Left lung (tissue), 4 donors: ENCODE measurements at regions not wholly inside any gene's neighbourhood (a gene's known extent, or its start where the extent isn't known, plus 50 kb on each side); places are given as distances from the start of the nearest gene placed in this dataset.

Experiments
- ATAC-seq: fragments of 200-7000 bp; cut with Tn5 transposase; one replicate; pipeline ENCODE4 v1.9.1; 2020; ENCODE audit warnings: moderate library complexity
- DNase-seq, 4 donors: peaks; one replicate each; pipeline ENCODE4 v3.0.0-alpha.2; 2013 to 2020
- H3K27ac ChIP-seq, 2 donors: fragments of 200-600 bp; sonication (generic) in 1 of 2; one replicate each; pipeline versions ENCODE4 v1.5.0 to v1.8.0; 2020 to 2021
- H3K27me3 ChIP-seq, 2 donors: fragments of 200-600 bp; sonication (generic) in 1 of 2; one replicate each; pipeline versions ENCODE4 v1.5.0 to v1.8.0; 2020 to 2021
- H3K36me3 ChIP-seq, 2 donors: fragments of 200-600 bp; sonication (generic) in 1 of 2; one replicate each; pipeline versions ENCODE4 v1.5.0 to v1.8.0; 2020 to 2021
- H3K4me1 ChIP-seq, 2 donors: fragments of 200-600 bp; one replicate each; pipeline ENCODE4 v1.8.0; 2021
- H3K4me3 ChIP-seq, 2 donors: fragments of 200-600 bp; sonication (generic) in 1 of 2; one replicate each; pipeline versions ENCODE4 v1.5.0 to v1.8.0; 2020 to 2021; ENCODE audit warnings: mild to moderate bottlenecking in 1 of 2
- H3K9me3 ChIP-seq, 2 donors: fragments of 200-600 bp; sonication (generic) in 1 of 2; one replicate each; pipeline versions ENCODE4 v1.5.0 to v1.8.0; 2020 to 2021
- intact Hi-C, 2 donors: fragments of 100-400 bp; cut with DNase I; formaldehyde crosslinking; loops; one replicate each; pipeline versions ENCODE4 v1.11.2 to v1.14.2; 2022
- TF ChIP-seq, protein P1 (sequence below), 2 donors: fragments of 200-600 bp; sonication (generic) in 1 of 2; IDR thresholded peaks; one replicate each; pipeline versions ENCODE4 v1.5.0 to v1.8.0; 2021; ENCODE audit warnings: antibody characterized with exemption in 2 of 2
- donor health status: DM: no; HTN: yes; CAD: no.
- donor health status: DM: no; HTN: no; CAD: no.

DNA sequence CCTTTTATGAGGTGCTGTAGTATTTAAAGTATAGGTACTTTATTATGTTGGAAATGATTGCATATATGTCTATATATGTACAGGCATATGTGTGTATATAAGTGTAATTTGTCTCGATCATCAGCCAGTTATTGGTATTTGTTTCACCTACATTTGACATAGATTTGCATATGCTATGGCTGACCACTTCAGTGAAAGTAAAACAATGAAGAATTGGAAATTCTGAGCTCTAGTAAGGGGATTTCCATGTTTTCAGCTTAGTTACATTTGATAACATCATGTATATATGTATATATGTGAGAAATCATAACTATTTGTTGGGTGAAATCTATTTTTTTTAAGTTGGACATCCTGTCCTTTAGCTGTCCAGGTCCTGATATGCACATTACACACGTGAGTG, 1303.9 kb downstream of the EFNB2 start:
- no peaks in the 10 kb centered on the region for H3K9me3 ChIP-seq

DNA sequence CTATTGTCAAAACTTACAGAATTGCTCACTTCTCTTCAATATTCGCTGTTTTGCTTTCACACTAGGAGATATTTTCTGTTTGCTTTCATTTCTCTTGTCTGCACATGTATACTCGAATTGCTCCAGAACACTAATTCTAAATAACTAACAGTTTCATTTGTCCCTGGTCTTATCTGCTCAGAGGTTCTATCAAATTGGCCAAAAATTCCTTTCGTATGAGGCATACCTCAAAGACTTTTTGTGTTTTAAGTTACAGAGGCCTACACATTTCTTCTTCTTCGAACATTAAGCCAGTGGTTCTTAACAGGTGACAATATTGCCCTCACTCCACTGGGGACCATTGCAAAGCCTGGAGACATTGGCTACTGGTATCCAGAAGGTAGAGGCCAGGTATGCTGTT, 1314.6 kb downstream of the EFNB2 start:
- H3K27ac ChIP-seq: no peak overlapping the region
- no peak overlapping the region for H3K4me3 ChIP-seq
- intact Hi-C loops: no loop called here
- no peaks in the 10 kb centered on the region for H3K27me3 ChIP-seq
- TF ChIP-seq, protein P1, sequence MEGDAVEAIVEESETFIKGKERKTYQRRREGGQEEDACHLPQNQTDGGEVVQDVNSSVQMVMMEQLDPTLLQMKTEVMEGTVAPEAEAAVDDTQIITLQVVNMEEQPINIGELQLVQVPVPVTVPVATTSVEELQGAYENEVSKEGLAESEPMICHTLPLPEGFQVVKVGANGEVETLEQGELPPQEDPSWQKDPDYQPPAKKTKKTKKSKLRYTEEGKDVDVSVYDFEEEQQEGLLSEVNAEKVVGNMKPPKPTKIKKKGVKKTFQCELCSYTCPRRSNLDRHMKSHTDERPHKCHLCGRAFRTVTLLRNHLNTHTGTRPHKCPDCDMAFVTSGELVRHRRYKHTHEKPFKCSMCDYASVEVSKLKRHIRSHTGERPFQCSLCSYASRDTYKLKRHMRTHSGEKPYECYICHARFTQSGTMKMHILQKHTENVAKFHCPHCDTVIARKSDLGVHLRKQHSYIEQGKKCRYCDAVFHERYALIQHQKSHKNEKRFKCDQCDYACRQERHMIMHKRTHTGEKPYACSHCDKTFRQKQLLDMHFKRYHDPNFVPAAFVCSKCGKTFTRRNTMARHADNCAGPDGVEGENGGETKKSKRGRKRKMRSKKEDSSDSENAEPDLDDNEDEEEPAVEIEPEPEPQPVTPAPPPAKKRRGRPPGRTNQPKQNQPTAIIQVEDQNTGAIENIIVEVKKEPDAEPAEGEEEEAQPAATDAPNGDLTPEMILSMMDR (IDR thresholded peaks at IDR 0.05): no peak
- H3K36me3 ChIP-seq: no peaks in the 10 kb centered on the region
- no peaks in the 10 kb centered on the region for H3K9me3 ChIP-seq
- H3K4me1 ChIP-seq: no peaks in the 10 kb centered on the region
- ATAC-seq: no peak
- no peak for DNase-seq

More for the DNA sequence above, 1303.9 kb downstream of the EFNB2 start:
- DNase-seq: no peak
- Histone ChIP-seq H3K27me3 (no peaks in the 10 kb centered on the region), H3K4me3 (no peak overlapping the region), H3K27ac (no peak overlapping the region), H3K4me1 (no peaks in the 10 kb centered on the region), H3K36me3 (no peaks in the 10 kb centered on the region)
- intact Hi-C loops: no loop called here
- TF ChIP-seq, protein P1 (IDR thresholded peaks at IDR 0.05): no peak
- ATAC-seq: no peak

- Histone ChIP-seq H3K36me3 (no peaks in the 10 kb centered on the region), H3K4me3 (no peak overlapping the region), H3K27me3 (no peaks in the 10 kb centered on the region), H3K9me3 (no peaks in the 10 kb centered on the region), H3K27ac (no peak overlapping the region), H3K4me1 (no peaks in the 10 kb centered on the region)
- DNase-seq: no peak
- TF ChIP-seq, protein P1 (IDR thresholded peaks at IDR 0.05): no peak
- intact Hi-C loops: no loop called here
- no peak for ATAC-seq
Measured at GRCh38 chr13:105220063-105220462, 1315.4 kb downstream of the EFNB2 start.

DNA sequence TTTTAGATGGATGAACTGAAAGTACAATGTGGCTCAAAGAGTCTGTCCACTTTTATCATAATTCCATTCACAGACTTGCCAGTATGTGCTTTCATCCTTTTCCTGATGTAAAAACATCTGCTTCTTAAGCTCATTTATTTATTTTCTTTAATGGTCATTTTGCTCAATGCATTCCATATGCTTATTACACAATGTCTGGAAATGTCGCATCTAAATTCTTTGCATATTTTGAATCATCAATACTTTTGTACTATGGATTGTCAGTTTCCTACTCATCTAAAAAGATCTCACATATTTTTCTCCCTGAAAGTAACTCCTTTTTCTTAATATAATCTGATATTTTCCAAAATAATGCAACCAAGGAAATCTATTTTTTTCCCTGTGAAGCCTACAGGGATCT, 1315.8 kb downstream of the EFNB2 start:
- intact Hi-C loops: no loop called here
- TF ChIP-seq, protein P1 (IDR thresholded peaks at IDR 0.05): no peak
- no peaks in the 10 kb centered on the region for H3K4me1 ChIP-seq
- ATAC-seq (no peak), DNase-seq (no peak)
- no peaks in the 10 kb centered on the region for H3K27me3 ChIP-seq
- no peaks in the 10 kb centered on the region for H3K36me3 ChIP-seq
- no peaks in the 10 kb centered on the region for H3K9me3 ChIP-seq
- H3K4me3 ChIP-seq: no peak overlapping the region
- no peak overlapping the region for H3K27ac ChIP-seq

GRCh38 chr13:105213512-105213911, 1322.0 kb downstream of the EFNB2 start:
- H3K27me3 ChIP-seq: no peaks in the 10 kb centered on the region
- TF ChIP-seq, protein P1 (IDR thresholded peaks at IDR 0.05): no peak
- DNase-seq (no peak), ATAC-seq (no peak)
- intact Hi-C loops: no loop called here
- no peaks in the 10 kb centered on the region for H3K4me1 ChIP-seq
- H3K36me3 ChIP-seq: no peaks in the 10 kb centered on the region
- H3K4me3 ChIP-seq: no peak overlapping the region
- H3K27ac ChIP-seq: no peak overlapping the region
- H3K9me3 ChIP-seq: no peaks in the 10 kb centered on the region
